Lower lobe of right lung (tissue), 2 donors: ENCODE measurements at regions not wholly inside any gene's neighbourhood (a gene's known extent, or its start where the extent isn't known, plus 50 kb on each side); places are given as distances from the start of the nearest gene placed in this dataset.

Source experiments
- ATAC-seq, 2 donors: fragments of 200-7000 bp; cut with Tn5 transposase; one replicate each; pipeline ENCODE4 v1.9.1; 2020 to 2022; ENCODE audit warnings: mild to moderate bottlenecking in 2 of 2, moderate library complexity in 2 of 2
- DNase-seq: peaks from one replicate; pipeline ENCODE4 v3.0.0-alpha.2; 2020
- H3K27ac ChIP-seq: fragments of 200-600 bp; one replicate; pipeline ENCODE4 v1.8.0; 2022
- H3K27me3 ChIP-seq: fragments of 200-600 bp; one replicate; pipeline ENCODE4 v1.8.0; 2022; ENCODE audit warnings: low read depth
- H3K36me3 ChIP-seq: fragments of 200-600 bp; one replicate; pipeline ENCODE4 v1.8.0; 2022; ENCODE audit warnings: mild to moderate bottlenecking
- H3K4me1 ChIP-seq: fragments of 200-600 bp; one replicate; pipeline ENCODE4 v1.8.0; 2022
- H3K4me3 ChIP-seq: fragments of 200-600 bp; one replicate; pipeline ENCODE4 v1.8.0; 2022; ENCODE audit warnings: mild to moderate bottlenecking
- H3K9me3 ChIP-seq: fragments of 200-600 bp; one replicate; pipeline ENCODE4 v1.8.0; 2022
- CTCF ChIP-seq: fragments of 200-600 bp; IDR thresholded peaks from one replicate; pipeline ENCODE4 v1.8.0; 2022; ENCODE audit warnings: antibody characterized with exemption, mild to moderate bottlenecking
- intact Hi-C: fragments of 100-400 bp; cut with DNase I; formaldehyde crosslinking; loops from one replicate; pipeline ENCODE4 v1.11.0; 2022
- donor health status: DM: no; HTN: yes; CAD: no; lungs with severe emphysema.

DNA sequence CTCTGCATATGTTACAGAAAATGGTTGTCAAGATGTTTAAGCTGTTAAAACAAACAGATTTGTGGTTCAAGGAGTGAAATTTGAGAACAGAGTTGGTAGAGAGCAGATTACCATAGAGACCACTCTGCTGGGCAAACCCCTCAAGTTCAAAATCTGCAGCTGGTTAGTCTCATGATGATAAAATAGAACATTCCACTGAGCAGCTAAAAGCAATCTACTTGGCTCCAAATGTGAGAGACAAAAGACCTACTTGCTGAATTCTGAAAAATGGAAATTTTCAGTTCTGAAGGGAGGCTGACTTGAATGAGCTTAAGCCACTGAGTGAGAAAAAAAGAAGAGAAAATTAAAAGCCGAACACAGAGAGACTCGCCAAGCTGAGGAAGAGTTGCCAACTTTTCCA is 519.3 kb downstream of the NOVA1 start:
- Histone ChIP-seq H3K4me3 (no peak overlapping the region), H3K36me3 (no peaks in the 10 kb centered on the region), H3K9me3 (no peaks in the 10 kb centered on the region), H3K4me1 (no peaks in the 10 kb centered on the region), H3K27ac (no peak overlapping the region), H3K27me3 (no peaks in the 10 kb centered on the region)
- no peak for DNase-seq
- TF ChIP-seq CTCF: no peak
- intact Hi-C loops: no loop called here
- ATAC-seq: no peak

DNA sequence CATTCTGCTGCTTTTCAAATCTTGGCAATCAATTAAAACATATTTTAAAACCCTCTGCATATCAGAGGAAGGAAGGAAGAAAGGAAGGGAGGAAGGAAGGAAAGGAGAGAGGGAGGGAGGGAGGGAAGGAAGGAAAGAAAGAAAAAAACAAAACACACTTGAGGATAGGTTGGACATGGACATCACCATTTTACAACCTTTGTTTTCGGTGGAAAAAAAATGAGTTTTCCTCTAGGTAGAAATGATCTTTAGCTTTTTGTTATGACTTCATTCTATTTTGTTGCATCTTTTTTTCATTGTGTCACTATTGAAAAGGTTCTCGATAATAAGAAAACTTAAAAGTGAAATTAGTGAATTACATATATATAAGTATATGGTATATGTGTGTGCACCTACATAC is 522.9 kb downstream of the NOVA1 start:
- intact Hi-C loops: no loop called here
- no peaks in the 10 kb centered on the region for H3K27me3 ChIP-seq
- no peaks in the 10 kb centered on the region for H3K36me3 ChIP-seq
- no peak overlapping the region for H3K4me3 ChIP-seq
- TF ChIP-seq CTCF: no peak
- ATAC-seq (no peak), DNase-seq (no peak)
- H3K9me3 ChIP-seq: no peaks in the 10 kb centered on the region
- no peak overlapping the region for H3K27ac ChIP-seq
- no peaks in the 10 kb centered on the region for H3K4me1 ChIP-seq

DNA sequence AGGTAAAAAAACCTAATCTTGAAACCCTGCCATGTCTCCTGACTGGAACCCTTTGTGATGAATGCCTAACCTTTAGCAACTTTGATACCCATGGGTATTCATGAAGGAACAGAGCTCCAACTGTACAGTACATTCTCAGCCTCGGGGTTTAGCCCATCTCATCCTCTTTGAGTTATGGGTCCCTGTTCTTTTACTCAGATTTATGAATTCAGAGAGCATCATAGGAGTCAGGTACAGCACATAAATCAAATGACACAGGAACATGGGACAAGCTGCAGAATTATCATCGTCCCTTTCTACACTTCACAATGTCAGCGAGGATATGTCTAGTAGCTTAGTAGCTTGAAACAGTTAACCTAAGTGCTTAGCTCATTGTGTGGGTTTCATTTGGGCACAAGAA is 527.4 kb downstream of the NOVA1 start:
- ATAC-seq (no peak), DNase-seq (no peak)
- TF ChIP-seq CTCF: no peak
- Histone ChIP-seq H3K9me3 (no peaks in the 10 kb centered on the region), H3K27me3 (no peaks in the 10 kb centered on the region), H3K36me3 (no peaks in the 10 kb centered on the region), H3K4me1 (no peaks in the 10 kb centered on the region), H3K27ac (no peak overlapping the region), H3K4me3 (no peak overlapping the region)
- intact Hi-C loops: no loop called here

DNA sequence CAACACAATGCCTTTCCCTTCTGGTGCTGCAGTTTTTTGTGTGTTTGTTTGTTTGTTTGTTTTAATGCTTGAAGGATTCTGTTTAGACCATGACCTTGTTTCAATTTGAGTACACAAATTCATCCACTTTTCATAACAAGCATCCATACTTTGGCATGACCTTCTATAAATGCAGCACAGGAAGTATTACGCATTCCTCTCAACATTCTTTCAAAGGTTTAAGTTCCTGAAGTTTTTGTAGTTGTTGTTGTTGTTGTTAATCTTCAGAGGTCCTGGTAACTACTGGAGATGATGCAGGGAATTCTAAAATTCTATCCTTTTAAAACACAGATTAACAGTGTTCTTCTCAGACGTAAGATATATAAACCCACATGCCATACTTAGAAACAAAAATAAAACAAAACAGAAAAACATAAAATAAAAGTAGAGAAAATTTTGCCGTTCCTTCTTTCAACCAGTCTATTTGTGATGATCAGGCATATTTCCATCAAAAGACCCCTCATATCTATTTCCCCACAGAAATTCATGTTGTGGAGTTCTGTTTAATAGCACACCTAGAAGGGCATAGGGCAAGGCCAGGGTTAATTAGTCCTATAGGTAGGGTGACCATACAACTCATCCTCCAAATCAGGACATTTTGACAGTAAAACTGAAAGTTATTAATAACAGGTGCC is 529.9 kb downstream of the NOVA1 start:
- Histone ChIP-seq H3K27me3 (no peaks in the 10 kb centered on the region), H3K4me3 (no peak overlapping the region), H3K4me1 (no peaks in the 10 kb centered on the region), H3K36me3 (no peaks in the 10 kb centered on the region), H3K27ac (no peak overlapping the region), H3K9me3 (no peaks in the 10 kb centered on the region)
- ATAC-seq: no peak
- no peak for DNase-seq
- no peak for TF ChIP-seq CTCF
- intact Hi-C loops: no loop called here

DNA sequence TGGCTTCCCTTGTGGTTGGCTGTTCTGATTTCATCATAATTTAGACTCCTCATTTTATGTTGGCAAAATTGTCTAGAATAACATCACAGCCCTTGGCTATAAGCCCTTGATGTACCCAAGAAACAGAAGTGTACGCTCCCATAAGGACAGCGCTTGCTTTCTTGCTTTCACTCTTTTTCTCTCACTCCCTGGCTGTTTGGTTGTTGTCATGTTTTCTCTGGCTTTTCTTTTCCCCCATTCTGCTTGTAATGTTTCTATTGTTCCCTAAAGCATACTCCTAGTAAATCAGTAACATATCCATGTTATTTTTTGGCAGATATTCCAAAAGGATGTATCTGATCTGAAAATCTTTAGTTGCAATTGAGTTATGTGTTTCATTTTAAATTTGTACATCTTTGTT is 530.5 kb downstream of the NOVA1 start:
- intact Hi-C loops: no loop called here
- Histone ChIP-seq H3K27ac (no peak overlapping the region), H3K4me3 (no peak overlapping the region), H3K4me1 (no peaks in the 10 kb centered on the region), H3K9me3 (no peaks in the 10 kb centered on the region), H3K27me3 (no peaks in the 10 kb centered on the region), H3K36me3 (no peaks in the 10 kb centered on the region)
- TF ChIP-seq CTCF: no peak
- DNase-seq (no peak), ATAC-seq (no peak)
